Kidney glomerular epithelial cell (primary cell): ENCODE measurements at regions not wholly inside any gene's neighbourhood (a gene's known extent, or its start where the extent isn't known, plus 50 kb on each side); places are given as distances from the start of the nearest gene placed in this dataset.

Source experiments
- DNase-seq: peaks from one replicate; lab custom pipeline; 2025; lab: John Stamatoyannopoulos, UW

DNA sequence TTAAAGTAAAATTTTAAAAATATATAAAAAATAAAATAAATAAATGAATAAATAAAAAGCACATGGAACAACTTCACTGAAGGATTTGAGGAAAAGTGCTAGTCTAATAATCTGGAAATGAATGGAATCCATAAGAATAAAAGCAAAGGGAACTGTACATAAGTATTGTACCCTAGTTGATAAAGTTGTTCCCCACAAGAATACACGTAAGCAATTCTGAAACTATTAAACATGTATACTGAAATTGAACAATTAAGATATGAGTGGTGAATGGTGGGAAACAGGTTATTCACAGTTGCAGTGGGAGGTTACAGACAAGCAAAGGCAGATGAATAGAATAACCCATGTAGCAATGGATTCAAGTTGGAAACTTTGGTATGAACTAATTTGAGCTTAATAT is 853.2 kb upstream of the SOX9 start:
- no peak for DNase-seq

- DNase-seq: no peak
Measured at GRCh38 chr17:71269201-71269600, 851.6 kb upstream of the SOX9 start.

GRCh38 chr17:71273441-71273840 is 847.4 kb upstream of the SOX9 start:
- no peak for DNase-seq

DNA sequence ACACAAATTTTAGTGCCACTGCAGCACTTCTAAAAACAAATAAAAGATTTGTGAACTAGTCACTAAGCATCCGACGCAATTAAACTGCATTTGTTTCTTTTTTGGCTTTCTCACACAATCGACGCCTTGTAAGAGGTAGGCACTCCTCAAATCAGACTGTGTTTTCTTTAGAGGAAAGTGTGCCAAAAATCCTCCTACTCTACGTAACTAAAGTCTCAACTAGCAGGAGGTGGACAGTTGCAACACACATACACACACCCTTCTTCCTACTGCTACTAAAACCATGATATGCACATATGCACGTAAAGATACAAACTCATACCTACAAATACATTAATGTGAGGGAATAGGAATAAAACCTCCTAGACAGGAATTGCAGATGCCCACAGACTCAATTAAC is 844.7 kb upstream of the SOX9 start:
- DNase-seq: no peak

GRCh38 chr17:71283486-71283885 is 837.3 kb upstream of the SOX9 start:
- DNase-seq: no peak

DNA sequence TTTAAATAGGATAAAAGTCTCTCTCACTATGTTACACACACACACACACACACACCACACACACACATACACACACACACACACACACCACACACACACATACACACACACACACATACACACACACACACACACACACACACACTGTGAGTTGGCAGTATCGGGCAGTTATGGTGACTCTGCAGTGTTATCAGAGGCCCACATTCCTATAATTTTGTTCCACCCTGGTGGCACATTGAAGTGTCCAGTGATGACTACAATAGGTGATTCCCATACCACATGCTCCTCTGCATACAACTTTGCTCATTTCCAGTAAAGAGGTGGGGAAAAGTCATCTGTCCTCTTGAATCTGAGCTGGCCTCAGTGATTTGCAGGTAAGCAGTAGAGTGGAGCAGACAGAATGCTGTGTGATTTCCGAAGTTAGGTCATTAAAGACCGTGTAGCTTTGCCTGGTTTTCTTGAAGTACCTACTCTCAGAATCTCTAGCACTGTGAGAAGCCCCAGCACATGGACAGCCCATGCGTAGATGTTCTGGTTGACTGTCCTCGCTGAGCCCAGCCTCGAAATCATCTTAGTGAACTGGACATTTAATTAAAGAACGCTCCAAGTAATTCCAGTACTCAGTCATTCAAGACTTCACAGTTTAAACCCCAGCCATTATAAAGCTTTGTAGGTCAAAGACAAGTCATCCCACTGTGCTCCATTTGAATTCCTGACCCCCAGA is 836.6 kb upstream of the SOX9 start:
- DNase-seq: no peak

DNA sequence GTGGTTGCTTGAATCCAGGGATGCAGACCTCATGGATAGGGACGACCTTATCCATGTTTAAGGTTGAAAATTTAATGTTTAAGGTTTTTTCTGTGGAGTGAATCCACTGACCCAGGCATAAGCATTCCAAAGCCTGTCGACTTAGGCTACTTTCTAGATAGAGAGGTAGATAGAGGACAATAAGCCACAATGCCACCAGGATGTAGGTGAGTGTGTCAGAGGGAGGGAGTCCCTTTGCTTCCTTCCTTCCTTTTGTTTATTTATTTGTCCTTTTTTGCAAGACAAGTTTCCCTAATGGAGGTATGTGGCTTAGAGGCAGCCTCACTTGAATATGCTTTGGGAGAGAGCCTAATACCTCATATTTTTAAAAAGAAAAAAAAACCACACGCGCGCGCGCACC is 834.2 kb upstream of the SOX9 start:
- no peak for DNase-seq

- DNase-seq: no peak
Measured at GRCh38 chr17:71287071-71287823, 833.6 kb upstream of the SOX9 start.

DNA sequence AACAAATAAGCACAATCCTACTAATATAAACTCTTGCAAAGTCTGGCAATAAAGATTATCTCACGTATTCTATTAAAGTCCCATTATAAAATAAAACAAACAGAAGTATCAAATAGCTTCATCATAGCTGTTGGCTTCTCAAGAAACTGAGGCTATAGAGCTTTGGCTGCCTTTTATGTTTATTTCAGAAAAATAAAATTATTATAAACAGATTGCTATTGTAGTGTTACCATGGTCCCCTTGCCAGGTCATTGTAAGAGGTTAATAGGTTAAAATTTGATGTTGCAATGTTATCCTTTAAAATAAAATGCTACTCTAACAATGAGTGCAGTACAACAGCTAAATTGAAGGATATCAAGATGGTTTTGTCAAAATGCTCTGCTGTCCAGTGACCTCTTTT is 828.8 kb upstream of the SOX9 start:
- DNase-seq: no peak

GRCh38 chr17:71296005-71296404 is 824.8 kb upstream of the SOX9 start:
- no peak for DNase-seq

DNA sequence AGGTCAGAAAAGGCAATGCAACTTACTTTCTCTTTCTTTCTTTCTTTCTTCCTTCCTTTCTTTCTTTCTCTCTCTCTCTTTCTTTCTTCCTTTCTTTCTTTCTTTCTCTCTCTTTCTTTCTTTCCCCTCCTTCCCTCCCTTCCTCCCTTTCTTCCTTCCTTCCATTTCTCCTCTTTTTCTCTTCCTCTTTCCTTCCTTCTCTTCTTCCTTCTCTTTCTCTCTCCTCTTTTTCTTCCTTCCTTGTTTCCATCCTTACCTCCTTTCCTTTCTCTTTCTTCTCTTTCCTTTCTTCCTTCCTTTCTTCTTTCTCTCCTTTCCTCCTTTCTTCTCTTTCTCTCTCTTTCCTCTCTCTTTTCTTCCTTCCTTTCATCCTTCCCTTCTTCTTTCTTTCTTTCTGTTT is 819.8 kb upstream of the SOX9 start:
- DNase-seq: no peak

- DNase-seq: no peak
Measured at GRCh38 chr17:71302721-71303549, 817.9 kb upstream of the SOX9 start.

DNA sequence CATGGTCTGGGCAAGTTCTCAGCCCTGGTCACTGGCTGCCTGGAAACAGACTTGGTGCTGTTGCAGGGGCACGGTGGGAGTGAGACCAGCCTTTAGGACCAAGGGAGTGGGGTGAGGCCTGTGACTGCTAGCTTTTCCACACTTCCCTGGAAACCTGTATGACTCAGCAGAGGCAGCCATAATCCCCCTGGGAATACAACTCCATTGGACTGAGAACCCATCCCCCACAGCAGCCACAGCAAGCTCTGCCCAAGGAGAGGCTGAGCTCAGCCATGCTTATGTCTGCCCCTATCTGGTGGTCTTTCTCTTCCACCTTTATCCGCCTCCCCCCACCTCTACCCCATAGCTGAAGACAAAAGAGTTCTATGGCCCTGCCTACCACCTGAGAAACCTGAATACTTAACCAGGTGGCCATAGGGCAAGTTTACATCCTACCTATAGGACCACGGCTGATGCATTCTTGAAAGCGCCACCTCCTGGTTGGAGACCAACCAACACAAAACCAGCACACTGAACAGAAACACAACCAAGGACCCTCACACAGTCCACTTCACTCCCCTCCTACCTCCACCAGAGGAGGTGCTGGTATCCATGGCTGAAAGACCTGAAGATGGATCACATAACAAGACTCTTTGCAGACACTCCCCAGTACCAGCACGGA is 816.2 kb upstream of the SOX9 start:
- DNase-seq: no peak

- no peak for DNase-seq
Measured at GRCh38 chr17:71313866-71314265, 807.0 kb upstream of the SOX9 start.

DNA sequence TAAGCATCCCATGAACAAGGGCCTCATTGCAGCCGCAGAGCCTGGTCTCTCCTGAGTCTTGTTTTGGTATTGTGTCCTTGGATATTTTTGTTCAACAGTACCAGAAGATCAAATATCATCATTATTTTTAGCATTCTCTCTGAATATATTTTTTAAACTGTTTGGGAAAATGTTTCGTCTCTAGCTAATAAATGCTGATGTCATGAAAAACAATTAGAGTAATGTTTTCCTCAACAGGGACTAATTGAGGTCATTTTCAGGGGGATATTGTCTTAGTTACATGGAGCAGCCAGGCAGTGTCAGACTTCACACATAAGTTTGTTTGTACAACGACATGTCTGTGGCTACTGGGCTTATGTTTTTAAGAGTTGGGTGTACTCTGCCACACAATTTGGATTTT is 805.3 kb upstream of the SOX9 start:
- no peak for DNase-seq

DNA sequence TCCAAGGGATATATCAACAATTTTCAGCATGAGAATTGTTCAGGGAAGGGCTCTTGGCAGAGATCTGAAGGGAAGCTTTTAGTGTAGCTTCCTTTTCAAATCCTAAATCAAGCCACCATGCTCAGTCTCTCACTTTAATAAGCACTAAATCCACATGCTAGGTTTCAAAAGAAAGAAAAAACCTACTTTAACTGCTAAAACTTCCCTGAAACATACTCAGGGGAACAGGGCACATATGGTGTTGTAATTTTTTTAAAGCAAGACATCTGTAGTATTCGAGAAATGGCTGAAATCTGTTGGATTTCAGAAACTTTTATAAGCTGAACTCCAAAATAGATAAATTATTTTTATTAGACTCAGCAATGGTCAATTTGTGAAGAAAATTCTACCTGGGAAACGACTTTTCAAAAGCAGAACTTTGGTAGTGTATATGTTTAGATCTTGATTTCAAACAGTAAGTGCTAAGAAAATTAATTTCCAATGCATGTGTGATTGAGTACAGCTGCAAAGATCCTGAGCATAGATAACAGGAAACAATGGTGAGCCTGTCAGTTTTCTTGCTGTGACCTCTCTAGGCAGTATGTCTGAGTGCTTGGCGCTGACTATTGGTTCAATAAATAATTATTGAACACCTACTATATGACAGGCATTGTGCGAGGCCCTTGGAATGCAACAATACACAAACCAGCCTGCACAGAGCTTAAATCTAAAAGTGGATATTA is 804.5 kb upstream of the SOX9 start:
- DNase-seq: no peak

DNA sequence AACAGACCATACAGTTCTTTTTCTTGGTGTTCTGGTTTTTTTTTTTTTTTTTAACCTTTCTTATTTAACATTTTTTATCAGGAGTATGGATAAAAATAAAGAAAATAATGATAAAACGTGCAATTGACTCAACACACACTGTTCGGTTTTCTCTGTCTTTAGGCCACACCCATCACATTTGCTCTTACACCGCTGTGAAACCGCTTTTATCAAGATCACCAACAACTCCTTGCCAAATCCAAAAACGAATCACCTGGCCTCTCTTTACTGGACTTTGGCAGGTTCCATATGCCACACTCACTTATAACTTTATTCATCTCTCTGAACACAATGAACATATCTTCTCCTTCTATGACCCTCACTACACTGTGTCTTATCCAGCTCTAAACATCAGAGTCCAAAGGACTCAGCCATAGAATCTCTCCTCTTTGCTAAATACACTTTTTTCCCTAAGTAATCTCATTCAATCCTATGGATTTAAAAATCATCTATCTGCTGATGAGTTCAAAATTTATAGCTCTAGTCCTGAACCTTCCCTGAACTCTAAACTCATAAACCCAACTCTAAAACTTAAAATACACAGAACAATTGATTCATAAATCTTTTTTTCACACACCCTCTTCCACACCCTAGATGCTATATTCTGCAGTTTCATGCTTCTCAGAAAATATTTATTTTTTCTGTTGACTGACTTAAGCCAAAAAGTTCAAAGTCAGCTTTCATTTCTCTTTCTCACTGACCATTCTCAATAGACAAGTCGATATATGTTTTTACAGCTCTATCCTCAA is 800.6 kb upstream of the SOX9 start:
- no peak for DNase-seq

DNA sequence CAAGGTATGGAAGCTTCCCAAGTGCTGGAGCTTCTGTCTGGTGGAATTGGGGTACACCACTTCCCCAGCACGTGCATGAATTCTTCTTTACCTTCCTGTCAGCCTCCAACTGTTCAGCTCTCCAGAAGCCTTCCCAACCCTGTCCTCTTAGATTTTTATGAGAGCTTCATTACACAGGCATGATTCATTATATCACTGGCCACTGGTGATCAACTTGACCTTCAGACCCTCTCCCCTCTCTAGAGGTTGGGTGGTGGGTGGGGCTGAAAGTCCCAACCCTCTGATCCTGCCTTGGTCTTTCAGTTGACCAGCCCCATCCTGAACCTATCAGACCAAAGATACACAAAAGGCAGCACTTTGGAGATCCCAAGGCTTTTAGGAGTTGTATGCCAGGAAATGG is 795.7 kb upstream of the SOX9 start:
- no peak for DNase-seq

DNA sequence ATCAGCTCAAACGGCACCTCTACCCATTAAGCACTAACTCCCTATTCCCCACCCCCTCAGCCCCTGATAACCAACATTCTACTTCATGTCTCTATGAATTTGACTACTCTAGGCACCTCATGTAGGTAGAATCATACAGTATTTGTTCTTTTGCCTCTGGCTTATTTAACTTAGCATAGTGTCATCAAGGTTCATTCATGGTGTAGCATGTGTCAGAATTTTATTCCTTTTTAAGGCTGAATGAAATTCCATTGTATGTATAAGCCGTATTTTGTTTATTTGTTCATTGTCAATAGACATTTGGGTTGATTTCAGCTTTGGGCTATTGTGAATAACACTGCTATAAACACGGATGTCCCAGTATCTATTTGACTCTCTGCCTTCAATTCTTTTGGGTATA is 794.9 kb upstream of the SOX9 start:
- no peak for DNase-seq

DNA sequence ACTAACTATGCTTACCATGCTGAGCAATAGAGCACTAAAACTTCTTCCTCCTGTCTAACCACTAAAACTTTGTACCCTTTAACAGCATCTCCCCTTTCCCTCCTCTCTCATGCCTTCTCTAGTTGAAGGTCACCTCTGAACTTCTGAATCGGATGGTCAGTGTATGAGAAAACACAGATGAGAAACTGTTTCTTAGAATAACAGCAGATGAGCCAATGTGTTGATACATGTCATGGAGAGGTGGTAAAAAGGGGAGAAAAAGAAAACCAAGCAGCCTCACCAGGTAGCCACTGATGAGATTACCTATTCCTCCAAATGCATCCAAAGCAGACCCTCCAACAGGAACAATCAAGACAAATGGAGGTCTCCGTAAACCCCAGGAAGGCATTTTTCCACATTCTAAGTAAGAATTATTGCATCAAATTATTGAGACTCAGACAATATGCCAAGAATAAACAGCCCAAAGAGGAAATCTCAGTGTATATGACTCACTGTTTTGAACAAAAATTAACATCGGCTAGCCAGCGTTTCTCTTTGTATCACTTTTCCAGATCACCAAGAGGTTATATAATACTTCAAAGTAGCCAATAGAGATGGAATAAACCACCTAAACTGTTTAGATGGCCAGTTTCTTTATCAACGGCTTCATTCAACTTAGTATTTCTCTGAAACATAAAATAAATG is 793.3 kb upstream of the SOX9 start:
- DNase-seq: no peak
